GM23338 (cell line): ENCODE measurements at regions not wholly inside any gene's neighbourhood (a gene's known extent, or its start where the extent isn't known, plus 50 kb on each side); places are given as distances from the start of the nearest gene placed in this dataset.

ENCODE experiments used
- ATAC-seq: fragments of 200-7000 bp; cut with Tn5 transposase; 3 replicates; pipeline ENCODE4 v1.9.1; 2020
- DNase-seq: peaks from one replicate; pipeline ENCODE4 v3.0.0-alpha.2; 2015; ENCODE audit warnings: low spot score
- H2AFZ ChIP-seq: fragments of 200-600 bp; sonication (generic); 2 replicates; pipeline ENCODE4 v1.8.0; 2016; ENCODE audit warnings: antibody characterized with exemption, mild to moderate bottlenecking, moderate library complexity
- H3F3A ChIP-seq: fragments of 200-600 bp; sonication (generic); replicated peaks from 2 replicates; pipeline ENCODE4 v1.8.0; 2017; ENCODE audit warnings: antibody characterized with exemption, mixed run types, low read depth
- H3K27ac ChIP-seq: fragments of 200-600 bp; sonication (generic); 2 replicates; pipeline ENCODE4 v1.6.1; 2016; ENCODE audit warnings: low read depth
- H3K27me3 ChIP-seq: fragments of 200-600 bp; sonication (generic); 2 replicates; pipeline ENCODE4 v1.8.0; 2016; ENCODE audit warnings: mild to moderate bottlenecking, mixed run types, moderate library complexity; ENCODE audit not compliant: insufficient read depth
- H3K36me3 ChIP-seq: fragments of 200-600 bp; sonication (generic); 2 replicates; pipeline ENCODE4 v1.8.0; 2016; ENCODE audit warnings: mild to moderate bottlenecking; ENCODE audit not compliant: insufficient read depth
- H3K4me1 ChIP-seq: fragments of 200-600 bp; sonication (generic); 2 replicates; pipeline ENCODE4 v1.8.0; 2016; ENCODE audit warnings: mild to moderate bottlenecking, moderate library complexity; ENCODE audit not compliant: insufficient read depth
- H3K4me2 ChIP-seq: fragments of 200-600 bp; sonication (generic); 2 replicates; pipeline ENCODE4 v1.7.1; 2017; ENCODE audit warnings: mixed run types
- H3K4me3 ChIP-seq: fragments of 200-600 bp; sonication (generic); 2 replicates; pipeline ENCODE4 v1.6.1; 2016; ENCODE audit warnings: mixed run types
- H3K79me2 ChIP-seq: fragments of 200-600 bp; sonication (generic); replicated peaks from 2 replicates; pipeline ENCODE4 v1.8.0; 2017; ENCODE audit warnings: mild to moderate bottlenecking; ENCODE audit not compliant: insufficient read depth
- H3K9me2 ChIP-seq: fragments of 200-600 bp; sonication (generic); 2 replicates; pipeline ENCODE4 v1.8.0; 2017; ENCODE audit not compliant: insufficient read depth
- H4K20me1 ChIP-seq: fragments of 200-600 bp; sonication (generic); replicated peaks from 2 replicates; pipeline ENCODE4 v1.8.0; 2017; ENCODE audit warnings: mild to moderate bottlenecking; ENCODE audit not compliant: insufficient read depth
- H3K27ac Mint-ChIP-seq: 2 replicates; pipeline ENCODE4 v1.8.0; 2020; ENCODE audit warnings: inconsistent platforms, mild to moderate bottlenecking, moderate library complexity, mixed read lengths
- H3K27me3 Mint-ChIP-seq: 3 replicates; pipeline ENCODE4 v1.8.0; 2022; ENCODE audit warnings: low read depth, mild to moderate bottlenecking, moderate library complexity, mixed read lengths, inconsistent platforms; ENCODE audit not compliant: insufficient read depth, poor library complexity
- H3K36me3 Mint-ChIP-seq: 3 replicates; pipeline ENCODE4 v1.8.0; 2021; ENCODE audit warnings: low read depth, mild to moderate bottlenecking, inconsistent platforms, moderate library complexity, mixed read lengths
- H3K4me1 Mint-ChIP-seq: 3 replicates; pipeline ENCODE4 v1.8.0; 2020; ENCODE audit warnings: mild to moderate bottlenecking, inconsistent platforms, mixed read lengths
- H3K4me3 Mint-ChIP-seq: 3 replicates; pipeline ENCODE4 v1.8.0; 2021; ENCODE audit warnings: moderate library complexity, mild to moderate bottlenecking, inconsistent platforms, mixed read lengths
- H3K9me3 Mint-ChIP-seq: 3 replicates; pipeline ENCODE4 v1.8.0; 2020; ENCODE audit warnings: moderate library complexity, mild to moderate bottlenecking, inconsistent platforms, mixed read lengths
- EZH2 ChIP-seq: fragments of 200-600 bp; sonication (generic); IDR thresholded peaks from one replicate; pipeline ENCODE4 v1.8.0; 2017; ENCODE audit warnings: antibody characterized with exemption, mild to moderate bottlenecking, low read depth; ENCODE audit not compliant: unreplicated experiment
- EZH2phosphoT487 ChIP-seq: fragments of 200-600 bp; sonication (generic); IDR thresholded peaks from one replicate; pipeline ENCODE4 v1.8.1; 2018; ENCODE audit warnings: antibody characterized with exemption; ENCODE audit not compliant: unreplicated experiment
- JUNB ChIP-seq: IDR thresholded peaks from one replicate; pipeline ENCODE4 v1.6.1; 2016; ENCODE audit warnings: antibody characterized with exemption; ENCODE audit not compliant: unreplicated experiment
- NANOG ChIP-seq: IDR thresholded peaks from 2 replicates; pipeline ENCODE4 v1.6.1; 2016; ENCODE audit warnings: antibody characterized with exemption, borderline replicate concordance
- POLR2AphosphoS5 ChIP-seq: IDR thresholded peaks from 2 replicates; pipeline ENCODE4 v1.6.1; 2016; ENCODE audit warnings: antibody characterized with exemption, low read depth
- STAT1 ChIP-seq: IDR thresholded peaks from one replicate; pipeline ENCODE4 v1.6.1; 2016; ENCODE audit warnings: antibody characterized with exemption; ENCODE audit not compliant: unreplicated experiment
- TF ChIP-seq, protein P1 (sequence below): IDR thresholded peaks from one replicate; pipeline ENCODE4 v1.6.1; 2018; ENCODE audit warnings: antibody characterized with exemption; ENCODE audit not compliant: unreplicated experiment
- TF ChIP-seq, protein P2 (sequence below): IDR thresholded peaks from 2 replicates; pipeline ENCODE4 v1.6.1; 2016; ENCODE audit warnings: antibody characterized with exemption

DNA sequence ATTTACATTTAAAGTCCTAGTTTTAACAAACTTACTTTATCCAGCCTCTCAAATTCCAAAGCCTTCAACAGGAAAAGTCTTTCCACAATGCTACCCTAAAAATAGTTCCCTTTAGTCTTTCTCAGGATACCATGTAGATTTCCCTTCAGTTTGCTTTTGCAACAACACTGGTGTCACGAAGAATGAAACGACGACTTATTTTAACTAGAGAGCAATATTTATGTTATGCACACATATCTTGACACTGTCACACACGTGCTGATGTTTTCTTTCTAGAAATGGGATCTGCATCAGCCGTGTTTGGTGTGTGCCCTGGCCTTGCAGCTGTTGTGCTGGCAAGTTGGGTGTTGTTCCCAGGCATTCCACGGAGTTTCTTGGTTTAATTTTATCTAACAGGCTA is 75.5 kb downstream of the SIPA1L2 start:
- peaks cover 3% of the 10 kb centered on the region for H3K27me3 Mint-ChIP-seq

DNA sequence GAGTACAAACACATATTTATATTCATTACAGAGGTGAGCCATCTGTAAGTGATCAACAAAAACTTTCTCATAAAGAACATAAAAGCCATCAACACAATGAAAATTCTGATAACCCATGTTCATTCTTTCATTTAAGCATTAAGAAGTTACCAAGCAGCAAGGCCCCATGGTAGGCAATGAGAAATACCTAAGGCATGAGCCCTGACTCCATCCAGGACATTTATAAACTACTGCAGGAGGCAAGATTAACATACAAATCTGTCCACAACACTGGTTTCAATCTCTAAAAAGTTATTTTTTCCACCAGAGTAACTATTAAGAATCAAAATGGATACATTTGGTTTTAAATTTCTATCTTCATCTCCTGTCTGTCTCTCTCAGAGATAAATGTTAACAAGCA is 76.1 kb downstream of the SIPA1L2 start:
- no peaks in the 10 kb centered on the region for H3K9me2 ChIP-seq
- Mint-ChIP-seq H3K27me3 (peaks cover 3% of the 10 kb centered on the region), H3K4me3 (no peak overlapping the region), H3K36me3 (no peaks in the 10 kb centered on the region), H3K27ac (no peak overlapping the region), H3K9me3 (no peaks in the 10 kb centered on the region), H3K4me1 (peaks cover 79% of the 10 kb centered on the region)
- no peak overlapping the region for H2AFZ ChIP-seq
- no peaks in the 10 kb centered on the region for H3K36me3 ChIP-seq
- DNase-seq (no peak), ATAC-seq (no peak)
- H3K4me1 ChIP-seq = peaks cover 75% of the 10 kb centered on the region
- no peaks in the 10 kb centered on the region for H3F3A ChIP-seq
- no peaks in the 10 kb centered on the region for H4K20me1 ChIP-seq
- no peak overlapping the region for H3K27ac ChIP-seq
- no peak overlapping the region for H3K4me2 ChIP-seq
- no peaks in the 10 kb centered on the region for H3K27me3 ChIP-seq
- no peaks in the 10 kb centered on the region for H3K79me2 ChIP-seq
- no peak overlapping the region for H3K4me3 ChIP-seq
- TF ChIP-seq, protein P1, sequence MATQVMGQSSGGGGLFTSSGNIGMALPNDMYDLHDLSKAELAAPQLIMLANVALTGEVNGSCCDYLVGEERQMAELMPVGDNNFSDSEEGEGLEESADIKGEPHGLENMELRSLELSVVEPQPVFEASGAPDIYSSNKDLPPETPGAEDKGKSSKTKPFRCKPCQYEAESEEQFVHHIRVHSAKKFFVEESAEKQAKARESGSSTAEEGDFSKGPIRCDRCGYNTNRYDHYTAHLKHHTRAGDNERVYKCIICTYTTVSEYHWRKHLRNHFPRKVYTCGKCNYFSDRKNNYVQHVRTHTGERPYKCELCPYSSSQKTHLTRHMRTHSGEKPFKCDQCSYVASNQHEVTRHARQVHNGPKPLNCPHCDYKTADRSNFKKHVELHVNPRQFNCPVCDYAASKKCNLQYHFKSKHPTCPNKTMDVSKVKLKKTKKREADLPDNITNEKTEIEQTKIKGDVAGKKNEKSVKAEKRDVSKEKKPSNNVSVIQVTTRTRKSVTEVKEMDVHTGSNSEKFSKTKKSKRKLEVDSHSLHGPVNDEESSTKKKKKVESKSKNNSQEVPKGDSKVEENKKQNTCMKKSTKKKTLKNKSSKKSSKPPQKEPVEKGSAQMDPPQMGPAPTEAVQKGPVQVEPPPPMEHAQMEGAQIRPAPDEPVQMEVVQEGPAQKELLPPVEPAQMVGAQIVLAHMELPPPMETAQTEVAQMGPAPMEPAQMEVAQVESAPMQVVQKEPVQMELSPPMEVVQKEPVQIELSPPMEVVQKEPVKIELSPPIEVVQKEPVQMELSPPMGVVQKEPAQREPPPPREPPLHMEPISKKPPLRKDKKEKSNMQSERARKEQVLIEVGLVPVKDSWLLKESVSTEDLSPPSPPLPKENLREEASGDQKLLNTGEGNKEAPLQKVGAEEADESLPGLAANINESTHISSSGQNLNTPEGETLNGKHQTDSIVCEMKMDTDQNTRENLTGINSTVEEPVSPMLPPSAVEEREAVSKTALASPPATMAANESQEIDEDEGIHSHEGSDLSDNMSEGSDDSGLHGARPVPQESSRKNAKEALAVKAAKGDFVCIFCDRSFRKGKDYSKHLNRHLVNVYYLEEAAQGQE = no peak
- no peak for TF ChIP-seq POLR2AphosphoS5
- TF ChIP-seq, protein P2, sequence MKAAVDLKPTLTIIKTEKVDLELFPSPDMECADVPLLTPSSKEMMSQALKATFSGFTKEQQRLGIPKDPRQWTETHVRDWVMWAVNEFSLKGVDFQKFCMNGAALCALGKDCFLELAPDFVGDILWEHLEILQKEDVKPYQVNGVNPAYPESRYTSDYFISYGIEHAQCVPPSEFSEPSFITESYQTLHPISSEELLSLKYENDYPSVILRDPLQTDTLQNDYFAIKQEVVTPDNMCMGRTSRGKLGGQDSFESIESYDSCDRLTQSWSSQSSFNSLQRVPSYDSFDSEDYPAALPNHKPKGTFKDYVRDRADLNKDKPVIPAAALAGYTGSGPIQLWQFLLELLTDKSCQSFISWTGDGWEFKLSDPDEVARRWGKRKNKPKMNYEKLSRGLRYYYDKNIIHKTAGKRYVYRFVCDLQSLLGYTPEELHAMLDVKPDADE = no peak
- no peak for TF ChIP-seq JUNB

More for the DNA sequence above, 75.5 kb downstream of the SIPA1L2 start:
- no peak overlapping the region for H2AFZ ChIP-seq
- no peaks in the 10 kb centered on the region for H4K20me1 ChIP-seq
- H3K36me3 Mint-ChIP-seq = no peaks in the 10 kb centered on the region
- DNase-seq (no peak), ATAC-seq (no peak)
- TF ChIP-seq EZH2phosphoT487 (no peak), POLR2AphosphoS5 (no peak), STAT1 (no peak), EZH2 (no peak), NANOG (no peak), JUNB (no peak)
- TF ChIP-seq, protein P1 = no peak
- peak overlapping the region; percentile 51; the same call in 1 of the 2 replicates for H3K27ac Mint-ChIP-seq
- no peak overlapping the region for H3K4me3 ChIP-seq
- H3K9me2 ChIP-seq = no peaks in the 10 kb centered on the region
- peaks cover 73% of the 10 kb centered on the region for H3K4me1 ChIP-seq
- no peaks in the 10 kb centered on the region for H3K9me3 Mint-ChIP-seq
- peaks cover 78% of the 10 kb centered on the region for H3K4me1 Mint-ChIP-seq
- H3K27ac ChIP-seq = no peak overlapping the region
- H3K4me3 Mint-ChIP-seq = no peak overlapping the region
- no peaks in the 10 kb centered on the region for H3K79me2 ChIP-seq
- H3F3A ChIP-seq = no peaks in the 10 kb centered on the region
- peak overlapping the region; percentile 30; the same call in 1 of the 2 replicates for H3K4me2 ChIP-seq
- no peaks in the 10 kb centered on the region for H3K27me3 ChIP-seq
- H3K36me3 ChIP-seq = no peaks in the 10 kb centered on the region
